Panc1 (cell line): ENCODE measurements at regions not wholly inside any gene's neighbourhood (a gene's known extent, or its start where the extent isn't known, plus 50 kb on each side); places are given as distances from the start of the nearest gene placed in this dataset.
"Not testable (repeated sequence)": the region's sequence is repeated elsewhere in the genome, so short reads cannot be mapped to it uniquely, and the experiment has no call there.

ENCODE experiments used
- ATAC-seq: fragments of 200-7000 bp; cut with Tn5 transposase; 2 replicates; pipeline ENCODE4 v1.9.1; 2020; ENCODE audit warnings: mild to moderate bottlenecking, moderate library complexity
- BruUV-seq: library from RNA; stranded (reverse); fragments of 400-500 nt; replicated peaks from 2 replicates; lab custom pipeline; 2021; lab: Mats Ljungman, UMichigan
- CTCF ChIA-PET: fragments of 300-600 bp; sonication (Branson Sonifier 250); formaldehyde crosslinking; loops from one replicate; lab custom pipeline; 2022; ENCODE audit warnings: antibody characterized with exemption; lab: Charles Lee
- POLR2A ChIA-PET: fragments of 300-600 bp; sonication (Branson Sonifier 250); formaldehyde crosslinking; loops from one replicate; lab custom pipeline; 2022; ENCODE audit warnings: antibody characterized with exemption; lab: Charles Lee
- DNase-seq: peaks from one replicate; pipeline ENCODE4 v3.0.0-alpha.2; 2010; ENCODE audit warnings: low read depth, low spot score
- H3K27ac ChIP-seq: 2 replicates; pipeline ENCODE4 v1.5.1; 2011; ENCODE audit warnings: mild to moderate bottlenecking, low read length, inconsistent platforms
- H3K27me3 ChIP-seq: fragments of 200-500 bp; sonication (Bioruptor generic); 2 replicates; pipeline ENCODE4 v1.6.0; 2014; ENCODE audit warnings: low read length, inconsistent platforms; ENCODE audit not compliant: control insufficient read depth, insufficient read depth
- H3K36me3 ChIP-seq: fragments of 200-500 bp; sonication (Bioruptor generic); 2 replicates; pipeline ENCODE4 v1.5.1; 2014; ENCODE audit warnings: inconsistent platforms, mild to moderate bottlenecking, low read length, moderate library complexity; ENCODE audit not compliant: control insufficient read depth, insufficient read depth
- H3K4me1 ChIP-seq: 2 replicates; pipeline ENCODE4 v1.5.1; 2011; ENCODE audit warnings: inconsistent platforms, mild to moderate bottlenecking, low read length, moderate library complexity; ENCODE audit not compliant: control insufficient read depth, insufficient read depth
- H3K4me3 ChIP-seq, 2 experiments: 2 replicates each; pipeline ENCODE4 v1.5.1; 2011 to 2012; ENCODE audit warnings: low read depth in 2 of 2, low read length in 2 of 2, mild to moderate bottlenecking in 2 of 2, inconsistent platforms in 1 of 2, moderate library complexity in 1 of 2
- H3K9me3 ChIP-seq: fragments of 200-500 bp; sonication (Bioruptor generic); 2 replicates; pipeline ENCODE4 v1.5.1; 2014; ENCODE audit warnings: low read depth, mild to moderate bottlenecking, inconsistent platforms, low read length, moderate library complexity; ENCODE audit not compliant: control insufficient read depth, insufficient read depth
- CTCF ChIP-seq: fragments of 450-650 bp; IDR thresholded peaks from 2 replicates; pipeline ENCODE4 v1.5.1; 2017; ENCODE audit warnings: mild to moderate bottlenecking
- POLR2AphosphoS5 ChIP-seq: IDR thresholded peaks from 2 replicates; pipeline ENCODE4 v1.6.1; 2012; ENCODE audit warnings: mild to moderate bottlenecking, low read depth, low read length, moderate library complexity
- SIN3A ChIP-seq: IDR thresholded peaks from 2 replicates; pipeline ENCODE4 v1.6.1; 2012; ENCODE audit warnings: low read depth, mild to moderate bottlenecking, low read length, moderate library complexity, borderline replicate concordance; ENCODE audit not compliant: insufficient read depth
- TCF7L2 ChIP-seq: IDR thresholded peaks from 2 replicates; pipeline ENCODE4 v1.6.1; 2011; ENCODE audit warnings: mild to moderate bottlenecking, low read depth, low read length, inconsistent platforms
- in situ Hi-C: cut with HindIII; loops from 2 replicates; pipeline ENCODE4 v1.10.0; 2016; ENCODE audit warnings: low sequenced_read_pairs, low pct_unique_long_range_greater_than_20kb
- intact Hi-C: fragments of 100-400 bp; cut with micrococcal nuclease; formaldehyde crosslinking; loops from one replicate; pipeline ENCODE4 v1.10.0; 2022; ENCODE audit not compliant: unreplicated experiment
- TF ChIP-seq, protein P1 (sequence below), 2 experiments: IDR thresholded peaks; 2 replicates each; pipeline ENCODE4 v1.6.1; 2011 to 2012; ENCODE audit warnings: low read depth in 2 of 2, control low read depth in 1 of 2, low read length in 1 of 2, mild to moderate bottlenecking in 1 of 2, moderate library complexity in 1 of 2; ENCODE audit not compliant: insufficient read depth in 1 of 2

DNA sequence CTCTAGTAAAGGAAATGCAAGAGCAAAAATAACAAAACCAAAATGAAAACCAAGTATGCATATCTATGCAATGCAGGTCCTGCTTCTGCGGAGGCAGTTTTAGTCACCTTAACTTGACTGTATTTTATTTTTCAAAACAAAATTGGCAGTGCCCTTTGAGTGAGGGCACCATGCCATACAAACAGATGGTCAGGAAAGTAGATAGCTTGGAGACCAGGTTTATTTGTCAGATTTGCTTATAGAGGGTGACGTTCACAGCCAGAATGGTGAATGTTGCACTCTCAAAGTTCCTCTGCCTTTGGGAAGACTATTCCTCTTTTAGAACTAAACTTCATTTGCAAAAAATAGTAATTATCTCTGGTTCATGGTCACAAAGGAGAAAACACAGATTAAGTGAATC, 801.9 kb downstream of the ANKRD7 start:
- Histone ChIP-seq H3K9me3 (no peaks in the 10 kb centered on the region), H3K36me3 (no peaks in the 10 kb centered on the region), H3K4me1 (no peaks in the 10 kb centered on the region), H3K27ac (no peak overlapping the region), H3K4me3 (no peak overlapping the region), H3K27me3 (no peaks in the 10 kb centered on the region)
- TF ChIP-seq POLR2AphosphoS5, result no peak
- TF ChIP-seq SIN3A, result no peak
- TF ChIP-seq CTCF, result no peak
- TF ChIP-seq TCF7L2, result no peak
- TF ChIP-seq, protein P1, sequence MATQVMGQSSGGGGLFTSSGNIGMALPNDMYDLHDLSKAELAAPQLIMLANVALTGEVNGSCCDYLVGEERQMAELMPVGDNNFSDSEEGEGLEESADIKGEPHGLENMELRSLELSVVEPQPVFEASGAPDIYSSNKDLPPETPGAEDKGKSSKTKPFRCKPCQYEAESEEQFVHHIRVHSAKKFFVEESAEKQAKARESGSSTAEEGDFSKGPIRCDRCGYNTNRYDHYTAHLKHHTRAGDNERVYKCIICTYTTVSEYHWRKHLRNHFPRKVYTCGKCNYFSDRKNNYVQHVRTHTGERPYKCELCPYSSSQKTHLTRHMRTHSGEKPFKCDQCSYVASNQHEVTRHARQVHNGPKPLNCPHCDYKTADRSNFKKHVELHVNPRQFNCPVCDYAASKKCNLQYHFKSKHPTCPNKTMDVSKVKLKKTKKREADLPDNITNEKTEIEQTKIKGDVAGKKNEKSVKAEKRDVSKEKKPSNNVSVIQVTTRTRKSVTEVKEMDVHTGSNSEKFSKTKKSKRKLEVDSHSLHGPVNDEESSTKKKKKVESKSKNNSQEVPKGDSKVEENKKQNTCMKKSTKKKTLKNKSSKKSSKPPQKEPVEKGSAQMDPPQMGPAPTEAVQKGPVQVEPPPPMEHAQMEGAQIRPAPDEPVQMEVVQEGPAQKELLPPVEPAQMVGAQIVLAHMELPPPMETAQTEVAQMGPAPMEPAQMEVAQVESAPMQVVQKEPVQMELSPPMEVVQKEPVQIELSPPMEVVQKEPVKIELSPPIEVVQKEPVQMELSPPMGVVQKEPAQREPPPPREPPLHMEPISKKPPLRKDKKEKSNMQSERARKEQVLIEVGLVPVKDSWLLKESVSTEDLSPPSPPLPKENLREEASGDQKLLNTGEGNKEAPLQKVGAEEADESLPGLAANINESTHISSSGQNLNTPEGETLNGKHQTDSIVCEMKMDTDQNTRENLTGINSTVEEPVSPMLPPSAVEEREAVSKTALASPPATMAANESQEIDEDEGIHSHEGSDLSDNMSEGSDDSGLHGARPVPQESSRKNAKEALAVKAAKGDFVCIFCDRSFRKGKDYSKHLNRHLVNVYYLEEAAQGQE (IDR thresholded peaks at IDR 0.05; ENCODE audit: insufficient read depth in 1 of 2, low read depth in 2 of 2, low read length in 1 of 2), result no peak
- in situ Hi-C loops, result no loop called here
- ATAC-seq, result no peak
- BruUV-seq, result no TSS peak
- POLR2A ChIA-PET, result no interaction called here
- DNase-seq, result no peak
- intact Hi-C loops, result no loop called here
- CTCF ChIA-PET, result no interaction called here

DNA sequence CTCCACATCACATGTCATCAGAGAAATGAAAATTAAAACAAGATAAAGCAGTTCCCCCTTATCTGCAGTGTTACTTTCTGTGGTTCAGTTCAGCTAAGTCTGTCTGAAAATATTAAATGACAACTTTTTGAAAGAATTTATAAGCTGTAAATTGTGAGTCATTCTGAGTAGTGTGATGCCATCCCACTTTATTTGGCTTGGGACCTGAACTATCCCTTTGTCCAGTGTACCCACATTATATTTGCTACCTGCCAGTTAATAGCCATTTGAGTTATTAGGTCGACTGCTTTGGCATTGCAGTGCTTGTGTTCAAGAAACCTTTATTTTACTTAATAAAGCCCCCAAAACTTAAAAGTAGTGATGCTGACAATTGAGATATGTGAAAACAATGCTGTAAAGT, 804.2 kb downstream of the ANKRD7 start:
- intact Hi-C loops, result no loop called here
- in situ Hi-C loops, result no loop called here
- Histone ChIP-seq H3K36me3 (no peaks in the 10 kb centered on the region), H3K4me3 (no peak overlapping the region), H3K9me3 (no peaks in the 10 kb centered on the region), H3K27ac (no peak overlapping the region), H3K4me1 (no peaks in the 10 kb centered on the region), H3K27me3 (no peaks in the 10 kb centered on the region)
- ChIA-PET POLR2A (no interaction called here), CTCF (no interaction called here)
- DNase-seq, result no peak
- no TSS peak for BruUV-seq
- no peak for ATAC-seq
- no peak for TF ChIP-seq SIN3A
- TF ChIP-seq CTCF, result no peak
- TF ChIP-seq TCF7L2, result no peak
- no peak for TF ChIP-seq POLR2AphosphoS5
- TF ChIP-seq, protein P1 (IDR thresholded peaks at IDR 0.05; ENCODE audit: insufficient read depth in 1 of 2, low read depth in 2 of 2, low read length in 1 of 2), result no peak

DNA sequence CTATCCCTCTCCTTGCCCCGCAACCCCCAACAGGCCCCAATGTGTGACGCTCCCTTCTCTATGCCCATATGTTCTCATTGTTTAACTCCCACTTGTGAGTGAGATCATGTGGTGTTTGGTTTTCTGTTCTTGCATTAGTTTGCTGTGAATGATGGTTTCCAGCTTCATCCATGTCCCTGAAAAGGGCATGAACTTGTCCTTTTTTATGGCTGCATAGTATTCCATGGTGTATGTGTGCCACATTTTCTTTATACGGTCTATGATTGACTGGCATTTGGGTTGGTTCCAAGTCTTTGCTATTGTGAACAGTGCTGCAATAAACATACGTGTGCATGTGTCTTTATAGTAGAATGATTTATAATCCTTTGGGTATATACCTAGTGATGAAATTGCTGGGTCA, 807.6 kb downstream of the ANKRD7 start:
- H3K27me3 ChIP-seq, POLR2A ChIA-PET, H3K27ac ChIP-seq, BruUV-seq, ATAC-seq, H3K9me3 ChIP-seq, DNase-seq, CTCF ChIA-PET, intact Hi-C loops, in situ Hi-C loops, H3K4me1 ChIP-seq, H3K4me3 ChIP-seq, H3K36me3 ChIP-seq: not testable (repeated sequence)
